ENCODE measurements at regions not wholly inside any gene's neighbourhood (a gene's known extent, or its start where the extent isn't known, plus 50 kb on each side); places are given as distances from the start of the nearest gene placed in this dataset.

GRCh38 chr3:25313286-25313685, 114.8 kb upstream of the RARB start:
- WGBS (ENCODE audit: insufficient coverage, low coverage, missing lambda C conversion rate) = 2% methylated on average over 2 of the region's 2 CpGs
- no peaks in the 10 kb centered on the region for H3K9me3 ChIP-seq (replicated peaks; ENCODE audit: control insufficient read depth, insufficient read depth, low read depth, low read length)
- H3K36me3 ChIP-seq (ENCODE audit: control insufficient read depth, insufficient read depth, low read length) = no peaks in the 10 kb centered on the region
- POLR2A ChIA-PET = no interaction called here
- in situ Hi-C loops (cut with MboI) = no loop called here
- H3K4me1 ChIP-seq (replicated peaks in 1 of 2; ENCODE audit: control insufficient read depth in 2 of 2, insufficient read depth in 2 of 2, low read length in 2 of 2) = no peaks in the 10 kb centered on the region
- no peak for FAIRE-seq
- H3K4me3 ChIP-seq = no peak overlapping the region
- no peak overlapping the region for H3K9ac ChIP-seq (ENCODE audit: insufficient read depth in 1 of 2, low read depth in 2 of 2, low read length in 2 of 2)
- no peak overlapping the region for H2AFZ ChIP-seq (ENCODE audit: low read depth, low read length)
- TF ChIP-seq ZFX (CRISPR knock-in tag; IDR thresholded peaks at IDR 0.05) = no peak
- TF ChIP-seq, protein P1, sequence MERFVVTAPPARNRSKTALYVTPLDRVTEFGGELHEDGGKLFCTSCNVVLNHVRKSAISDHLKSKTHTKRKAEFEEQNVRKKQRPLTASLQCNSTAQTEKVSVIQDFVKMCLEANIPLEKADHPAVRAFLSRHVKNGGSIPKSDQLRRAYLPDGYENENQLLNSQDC (CRISPR knock-in tag; IDR thresholded peaks at IDR 0.05) = no peak
- no peak for TF ChIP-seq CREB1 (IDR thresholded peaks at IDR 0.05)
- no peak for TF ChIP-seq CREB1 (CRISPR knock-in tag; IDR thresholded peaks at IDR 0.05)
- no peak for TF ChIP-seq HDAC2 (IDR thresholded peaks at IDR 0.05)
- no peak overlapping the region for H3K27ac ChIP-seq (ENCODE audit: extremely low read depth, low read depth, low read length)
- no peaks in the 10 kb centered on the region for H3K9me1 ChIP-seq (ENCODE audit: control insufficient read depth, insufficient read depth, low read length)
- CTCF ChIA-PET (ENCODE audit: low intra/inter-chr PET ratio) = interaction anchor here (0.7 kb wide), 1 partner anchor 1315 kb away, joined by 3 read pairs; no protein-coding TSS in a partner anchor
- no peak for DNase-seq (ENCODE audit: extremely low read depth in 1 of 4, low spot score in 3 of 4)
- no peaks in the 10 kb centered on the region for H3K27me3 ChIP-seq (ENCODE audit: control insufficient read depth in 2 of 2, insufficient read depth in 2 of 2, low read length in 2 of 2)
- BruUV-seq (replicated peaks) = no TSS peak
- H3K4me2 ChIP-seq (ENCODE audit: insufficient read depth, low read length) = no peak overlapping the region
- no peak for ATAC-seq
- intact Hi-C loops (cut with micrococcal nuclease) = no loop called here
- no peaks in the 10 kb centered on the region for H4K20me1 ChIP-seq (replicated peaks; ENCODE audit: control insufficient read depth, insufficient read depth, low read length)
- H3K79me2 ChIP-seq (ENCODE audit: control insufficient read depth, insufficient read depth, low read length) = no peaks in the 10 kb centered on the region

DNA sequence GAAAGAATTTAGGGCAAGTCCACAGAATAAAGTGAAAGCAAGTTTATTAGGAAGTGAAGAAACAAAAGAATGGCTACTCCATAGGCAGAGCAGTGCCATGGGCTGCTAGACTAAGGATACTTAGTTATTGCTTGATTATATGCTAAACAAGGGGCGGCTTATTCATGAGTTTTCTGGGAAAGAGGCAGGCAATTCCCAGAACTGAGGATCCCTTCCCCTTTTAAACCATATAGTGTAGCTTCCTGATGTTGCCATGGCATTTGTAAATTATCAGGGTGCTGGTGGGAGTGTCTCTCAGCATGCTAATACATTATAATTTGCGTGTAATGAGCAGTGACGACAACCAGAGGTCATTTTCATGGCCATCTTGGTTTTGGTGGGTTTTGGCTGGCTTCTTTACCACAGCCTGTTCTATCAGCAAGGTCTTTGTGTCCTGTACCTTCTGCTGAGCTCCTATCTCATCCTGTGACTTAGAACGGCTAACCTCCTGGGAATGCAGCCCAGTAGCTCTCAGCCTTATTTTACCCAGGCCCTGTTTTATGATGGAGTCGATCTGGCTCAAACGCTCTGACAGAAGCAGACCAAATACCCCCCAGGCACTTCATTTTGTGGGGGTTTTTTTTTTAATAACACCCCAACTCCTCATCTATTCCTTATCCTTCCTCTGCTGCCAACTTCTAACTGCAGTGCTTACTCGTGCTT, 103.0 kb upstream of the RARB start:
- no peak for FAIRE-seq
- no peak for ATAC-seq
- no peak for DNase-seq (ENCODE audit: extremely low read depth in 1 of 4, low spot score in 3 of 4)
- in situ Hi-C loops (cut with MboI) (no loop called here), intact Hi-C loops (cut with micrococcal nuclease) (no loop called here)
- Histone ChIP-seq H3K9me1 (ENCODE audit: control insufficient read depth, insufficient read depth, low read length) (no peaks in the 10 kb centered on the region), H3K4me2 (ENCODE audit: insufficient read depth, low read length) (no peak overlapping the region), H3K79me2 (ENCODE audit: control insufficient read depth, insufficient read depth, low read length) (no peaks in the 10 kb centered on the region), H3K9ac (ENCODE audit: insufficient read depth in 1 of 2, low read depth in 2 of 2, low read length in 2 of 2) (no peak overlapping the region), H3K27me3 (ENCODE audit: control insufficient read depth in 2 of 2, insufficient read depth in 2 of 2, low read length in 2 of 2) (no peaks in the 10 kb centered on the region), H3K27ac (ENCODE audit: extremely low read depth, low read depth, low read length) (no peak overlapping the region), H4K20me1 (replicated peaks; ENCODE audit: control insufficient read depth, insufficient read depth, low read length) (no peaks in the 10 kb centered on the region), H3K4me1 (replicated peaks in 1 of 2; ENCODE audit: control insufficient read depth in 2 of 2, insufficient read depth in 2 of 2, low read length in 2 of 2) (no peaks in the 10 kb centered on the region), H3K36me3 (ENCODE audit: control insufficient read depth, insufficient read depth, low read length) (no peaks in the 10 kb centered on the region), H3K4me3 (no peak overlapping the region), H3K9me3 (replicated peaks; ENCODE audit: control insufficient read depth, insufficient read depth, low read depth, low read length) (no peaks in the 10 kb centered on the region), H2AFZ (ENCODE audit: low read depth, low read length) (no peak overlapping the region)
- BruUV-seq (replicated peaks) = no TSS peak
- ChIA-PET CTCF (ENCODE audit: low intra/inter-chr PET ratio) (no interaction called here), POLR2A (no interaction called here)
- WGBS (ENCODE audit: insufficient coverage, low coverage, missing lambda C conversion rate) = 0% methylated on average over 7 of the region's 7 CpGs
- TF ChIP-seq, protein P1 (CRISPR knock-in tag; IDR thresholded peaks at IDR 0.05) = no peak
- no peak for TF ChIP-seq KAT8 (IDR thresholded peaks at IDR 0.05; ENCODE audit: low read depth)
- TF ChIP-seq ZKSCAN8 (CRISPR knock-in tag; IDR thresholded peaks at IDR 0.05) = no peak

Measured in K562 (cell line).